ENCODE measurements at regions not wholly inside any gene's neighbourhood (a gene's known extent, or its start where the extent isn't known, plus 50 kb on each side); places are given as distances from the start of the nearest gene placed in this dataset.

DNA sequence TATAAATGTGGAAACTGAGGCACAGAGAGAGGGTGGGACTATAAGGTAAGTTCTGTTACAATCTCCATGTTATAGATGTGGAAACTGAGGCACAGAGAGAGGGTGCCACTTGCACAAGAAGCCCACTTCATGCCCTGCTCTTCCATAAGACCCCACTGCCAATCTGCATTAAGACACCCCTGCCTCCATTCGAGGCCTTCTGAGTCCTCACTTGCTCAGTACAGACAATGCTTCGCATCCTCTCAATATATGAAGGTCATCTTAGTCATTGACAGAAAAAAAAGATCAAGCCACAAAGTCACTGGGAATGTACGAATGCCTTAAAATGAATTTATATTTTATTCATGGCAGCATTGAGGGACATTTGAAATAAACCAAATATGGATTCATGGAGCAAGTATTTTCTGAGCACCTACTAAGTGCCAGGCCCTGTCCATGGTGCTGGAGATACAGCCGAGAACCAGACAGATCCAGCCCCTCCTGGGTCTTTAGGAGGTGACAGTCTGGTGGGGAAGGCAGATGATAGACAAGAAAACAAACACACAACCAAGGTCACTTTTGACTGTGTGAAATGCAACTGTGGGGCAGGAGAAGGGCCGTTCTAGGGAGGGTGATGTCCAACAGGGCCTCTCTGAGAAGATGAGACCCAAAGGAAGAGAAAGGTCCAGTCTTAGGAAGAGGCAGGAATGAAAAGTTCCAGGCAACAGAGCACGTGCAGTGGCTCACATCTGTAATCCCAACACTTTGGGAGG is 92.5 kb upstream of the PTPN1 start:
- DNase-seq (ENCODE audit: low read depth in 1 of 2, low spot score in 1 of 2), result no peak

DNA sequence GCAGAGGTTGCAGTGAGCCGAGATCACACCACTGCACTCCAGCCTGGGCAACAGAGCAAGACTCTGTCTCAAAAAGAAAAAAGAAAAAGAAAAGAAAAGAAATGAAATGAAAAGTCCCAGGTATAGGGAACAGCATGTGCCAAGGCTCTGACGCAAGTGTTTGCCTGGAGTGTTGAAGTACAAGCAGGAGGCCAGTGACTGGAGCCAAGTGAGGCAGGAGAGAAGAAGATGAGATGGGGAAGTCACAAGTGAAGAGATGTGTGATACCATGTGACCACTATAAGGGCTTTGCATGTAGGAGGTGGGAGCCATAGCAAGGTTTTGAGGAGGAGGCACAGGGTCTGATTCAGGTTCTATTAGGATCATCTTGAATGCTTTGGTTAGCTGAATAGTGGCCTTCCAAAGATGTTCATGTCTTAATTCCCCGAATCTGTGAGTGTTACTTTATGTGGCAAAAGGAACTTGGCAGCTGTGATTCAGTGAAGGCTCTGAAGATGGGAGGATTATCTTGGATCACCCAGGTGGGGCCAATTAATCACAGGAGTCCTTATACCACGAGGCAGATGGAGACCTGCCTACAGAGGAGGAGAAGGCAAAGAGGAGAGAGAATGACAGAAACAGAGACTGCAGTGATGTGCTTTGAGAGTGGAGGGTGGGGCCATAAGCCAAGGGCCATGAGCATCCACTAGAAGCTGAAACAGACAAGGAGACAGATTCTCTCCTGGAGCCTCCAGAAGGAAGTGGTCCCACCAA is 91.1 kb upstream of the PTPN1 start:
- DNase-seq (ENCODE audit: low read depth in 1 of 2, low spot score in 1 of 2), result no peak

DNA sequence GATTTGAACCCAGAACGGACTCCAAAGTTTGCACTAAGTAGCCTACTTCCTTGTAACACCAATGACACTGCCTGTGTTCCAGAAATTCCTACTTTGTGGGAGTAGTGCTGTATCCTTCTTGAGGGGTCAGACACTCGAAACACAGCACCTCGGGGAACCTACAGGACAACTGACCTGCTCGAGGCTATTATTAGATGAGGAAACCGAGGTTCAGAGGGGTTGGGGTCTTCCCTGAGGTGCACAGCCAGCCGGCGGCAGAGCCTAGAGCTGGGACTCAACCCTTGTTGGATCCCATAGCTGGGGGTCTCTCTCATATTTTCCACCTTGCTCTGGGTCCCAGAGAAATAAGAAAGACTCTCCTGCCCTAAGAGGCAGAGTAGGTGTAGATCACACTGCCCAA is 89.8 kb upstream of the PTPN1 start:
- DNase-seq (ENCODE audit: low read depth in 1 of 2, low spot score in 1 of 2), result no peak

DNA sequence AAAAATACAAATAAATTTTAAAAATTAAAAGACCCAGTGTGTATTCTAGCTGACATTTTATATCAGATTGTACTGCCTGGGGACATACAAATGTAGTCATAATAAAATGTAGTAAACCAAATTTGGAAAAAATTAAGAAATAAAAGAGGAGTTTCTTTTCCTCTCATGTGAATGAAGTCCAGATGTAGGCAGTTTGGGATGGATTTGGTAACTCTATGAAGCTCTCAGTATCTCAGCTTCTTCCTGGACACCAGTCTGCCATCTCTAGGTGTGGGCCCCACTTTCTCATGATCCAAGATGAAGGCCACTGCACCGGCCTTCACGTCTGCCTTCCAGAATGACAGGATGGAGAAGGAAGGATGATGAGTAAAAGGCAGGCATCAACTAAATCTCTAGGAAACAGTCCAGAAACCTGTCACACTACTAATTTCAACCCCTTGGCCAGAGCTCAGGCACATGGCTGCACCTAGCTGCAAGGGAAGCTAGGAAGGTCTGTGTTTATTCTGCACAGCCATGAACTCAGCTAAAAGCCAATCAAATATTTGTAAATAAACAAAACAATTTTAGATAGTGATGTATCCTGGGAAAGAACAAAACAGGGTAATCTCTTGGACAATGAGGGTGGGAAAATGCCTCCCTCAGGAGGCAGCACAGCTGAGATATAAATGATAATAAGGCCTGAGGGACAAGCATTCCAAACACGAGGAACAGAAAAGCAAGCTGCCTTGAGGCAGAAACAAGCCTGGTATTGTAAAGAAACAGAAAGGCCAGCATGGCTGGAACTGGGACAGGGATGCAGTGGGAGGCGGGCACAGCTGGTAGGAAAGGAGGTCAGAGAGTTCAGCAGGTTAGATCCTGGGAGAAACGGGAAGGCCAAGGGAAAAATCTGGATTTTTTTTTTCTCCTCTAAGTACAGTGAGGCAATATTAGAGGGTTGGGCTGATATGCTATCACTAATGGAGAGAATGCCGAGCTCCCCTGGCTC is 88.5 kb upstream of the PTPN1 start:
- DNase-seq (ENCODE audit: low read depth in 1 of 2, low spot score in 1 of 2), result no peak

DNA sequence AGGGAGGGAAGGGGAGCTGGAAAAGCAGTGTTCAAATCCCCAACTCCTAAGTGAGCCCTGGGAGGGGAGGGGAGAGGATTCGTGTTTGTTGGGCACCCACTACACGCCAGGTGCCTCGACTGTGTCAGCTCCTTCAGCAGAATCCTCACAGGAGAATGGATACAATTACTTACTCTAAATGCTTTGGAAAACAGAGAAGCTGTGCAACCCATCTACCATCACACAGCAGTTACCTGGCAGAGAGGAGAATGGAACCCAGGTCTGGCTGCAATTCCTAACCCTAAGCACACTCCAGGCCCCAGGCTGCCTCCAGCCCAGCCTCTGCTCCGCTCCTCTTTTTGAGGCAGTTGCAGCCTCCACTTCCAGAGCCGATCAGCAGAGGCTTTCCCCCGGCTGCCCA is 86.4 kb upstream of the PTPN1 start:
- no peak for DNase-seq (ENCODE audit: low read depth in 1 of 2, low spot score in 1 of 2)

DNA sequence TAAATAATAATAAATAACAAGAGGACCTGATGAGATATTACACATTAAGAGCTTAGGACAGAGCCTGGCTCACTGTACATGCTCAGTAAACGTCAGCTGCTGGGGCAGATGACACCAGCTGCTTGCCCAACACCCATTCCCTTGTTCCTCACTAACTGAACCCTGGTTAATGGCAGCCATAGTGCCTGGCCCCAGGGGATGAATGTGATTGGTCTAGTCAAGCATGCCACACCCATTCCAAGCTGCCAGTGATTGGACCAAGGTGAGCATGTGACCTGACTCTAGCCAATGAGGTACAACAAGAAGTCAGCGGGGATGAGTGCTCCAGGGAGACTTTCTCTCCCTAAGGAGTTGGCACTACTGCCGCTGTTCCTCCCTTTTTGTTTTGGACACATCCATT is 85.1 kb upstream of the PTPN1 start:
- DNase-seq (ENCODE audit: low read depth in 1 of 2, low spot score in 1 of 2), result no peak

DNA sequence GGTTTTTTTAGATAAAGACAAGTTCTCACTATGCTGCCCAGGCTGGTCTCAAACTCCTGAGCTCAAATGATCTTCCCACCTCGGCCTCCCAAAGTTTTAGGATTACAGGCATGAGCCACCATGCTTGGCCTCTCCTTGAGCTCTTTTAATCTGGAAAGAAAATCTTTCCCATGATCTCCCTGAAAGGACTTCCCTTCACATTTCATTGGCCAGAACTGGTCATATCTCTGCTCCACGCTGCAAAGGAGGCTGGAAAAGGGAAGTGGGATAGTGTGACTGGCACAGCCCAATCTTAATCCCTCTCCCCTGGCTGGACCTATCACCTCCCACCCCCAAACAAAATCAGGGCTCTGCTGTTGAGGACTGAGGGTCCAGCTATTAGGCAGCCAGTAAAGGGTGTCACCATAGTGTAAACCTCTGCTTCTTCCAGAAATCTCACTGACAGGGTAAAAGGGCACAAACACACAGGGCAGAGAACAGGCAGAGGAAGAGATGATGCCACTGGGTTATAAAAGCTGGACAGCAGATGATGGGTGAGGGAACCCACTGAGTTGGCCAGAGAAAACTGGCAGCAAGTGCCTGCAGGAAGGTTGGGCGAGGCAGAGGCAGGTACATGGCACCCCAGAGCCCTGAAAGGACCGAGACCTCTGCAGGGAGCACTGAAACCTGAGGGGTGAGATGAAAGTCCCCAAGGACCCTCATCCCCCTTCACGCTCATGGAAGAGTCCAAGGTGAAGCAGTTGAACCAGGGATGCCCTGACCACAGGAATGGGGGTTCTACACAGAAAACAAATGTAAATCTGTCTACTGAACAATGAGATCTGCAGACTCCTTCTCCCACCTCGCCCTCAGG is 83.1 kb upstream of the PTPN1 start:
- no peak for DNase-seq (ENCODE audit: low read depth in 1 of 2, low spot score in 1 of 2)

DNA sequence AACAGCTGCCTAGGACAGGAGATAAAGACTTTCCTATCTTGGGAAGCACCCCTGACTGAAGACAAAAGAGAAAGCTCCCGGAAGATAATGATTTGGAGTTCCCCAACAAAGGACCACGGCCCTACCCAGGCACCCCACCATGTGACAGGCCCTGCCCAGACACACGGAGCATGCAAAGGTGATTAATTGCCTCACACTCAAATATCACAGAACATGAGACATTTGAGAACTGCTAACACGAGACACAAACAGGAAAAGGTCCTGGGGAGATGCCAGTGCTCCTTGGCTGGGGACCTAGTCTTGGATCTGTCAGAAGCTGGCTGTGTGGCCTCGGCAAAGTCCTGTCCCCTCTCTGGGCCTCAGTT is 82.5 kb upstream of the PTPN1 start:
- no peak for DNase-seq (ENCODE audit: low read depth in 1 of 2, low spot score in 1 of 2)

DNA sequence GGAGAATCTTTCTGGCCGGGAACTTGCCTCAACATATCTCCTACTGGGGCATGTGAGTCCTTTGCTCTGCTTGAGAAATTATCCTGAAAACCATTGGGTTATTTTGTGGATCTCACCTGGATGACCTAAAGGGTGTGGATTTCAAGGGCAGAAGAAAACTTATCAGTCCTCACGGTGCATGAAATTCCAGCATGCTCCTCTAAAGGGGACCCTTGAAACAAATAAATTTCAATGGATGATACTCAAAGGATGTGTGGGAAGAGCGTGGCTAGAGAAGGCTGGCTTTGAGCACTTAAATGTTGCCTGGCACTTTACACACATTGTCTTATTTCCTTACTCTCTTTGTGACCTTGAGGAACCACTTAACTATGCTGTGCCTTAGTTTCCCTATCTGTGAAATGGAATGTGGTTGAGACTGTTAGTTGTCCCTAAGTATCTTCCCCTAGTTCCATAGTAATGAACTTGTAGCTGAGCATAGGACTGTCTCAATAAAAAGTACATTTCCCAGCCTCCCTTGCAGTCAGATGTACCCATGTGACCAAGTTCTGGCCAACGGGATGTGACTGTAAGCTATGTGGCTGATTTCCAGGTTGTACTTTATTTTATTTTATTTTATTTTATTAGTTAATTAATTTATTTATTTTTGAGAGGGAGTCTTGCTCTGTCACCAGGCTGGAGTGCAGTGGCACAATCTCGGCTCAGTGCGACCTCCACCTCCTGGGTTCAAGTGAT is 81.9 kb upstream of the PTPN1 start:
- DNase-seq (ENCODE audit: low read depth in 1 of 2, low spot score in 1 of 2), result no peak

DNA sequence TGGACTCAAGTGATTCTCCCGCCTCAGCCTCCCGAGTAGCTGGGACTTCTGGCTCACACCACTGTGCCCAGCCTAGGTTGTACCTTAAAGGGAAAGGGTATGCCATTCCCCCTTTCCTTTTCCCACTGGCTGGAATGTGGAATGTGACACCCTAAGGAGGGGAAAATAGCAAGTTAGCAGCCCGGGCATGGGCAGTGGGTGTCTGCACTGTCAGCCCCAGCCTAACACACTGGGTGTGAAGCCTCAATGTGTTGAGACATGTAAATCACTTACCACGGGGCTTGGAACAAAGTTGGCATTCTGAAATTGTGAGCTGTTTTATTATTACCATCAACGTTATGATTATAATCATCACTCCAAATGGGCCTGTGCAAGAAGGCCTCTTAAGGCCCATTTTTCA is 80.8 kb upstream of the PTPN1 start:
- DNase-seq (ENCODE audit: low read depth in 1 of 2, low spot score in 1 of 2), result no peak

DNA sequence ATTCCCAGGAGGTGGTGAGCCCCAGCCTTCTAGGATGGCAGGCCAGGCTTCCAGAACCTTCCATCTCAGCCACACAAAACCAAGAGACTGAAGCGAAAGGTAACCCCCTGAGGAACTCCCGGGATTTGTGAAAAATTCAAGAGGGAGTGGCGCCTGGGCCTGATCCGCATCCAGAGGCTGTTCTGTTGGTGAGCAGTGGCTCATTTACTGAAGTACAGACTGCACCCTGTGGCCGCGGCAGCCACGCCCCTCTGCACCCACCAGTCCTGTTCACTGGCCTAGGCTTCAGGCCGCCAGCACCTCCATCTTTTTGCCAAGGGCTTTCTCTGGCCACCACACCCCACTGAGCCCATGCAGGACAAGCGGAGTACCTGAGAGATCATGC is 79.1 kb upstream of the PTPN1 start:
- DNase-seq (ENCODE audit: low read depth in 1 of 2, low spot score in 1 of 2), result no peak

DNA sequence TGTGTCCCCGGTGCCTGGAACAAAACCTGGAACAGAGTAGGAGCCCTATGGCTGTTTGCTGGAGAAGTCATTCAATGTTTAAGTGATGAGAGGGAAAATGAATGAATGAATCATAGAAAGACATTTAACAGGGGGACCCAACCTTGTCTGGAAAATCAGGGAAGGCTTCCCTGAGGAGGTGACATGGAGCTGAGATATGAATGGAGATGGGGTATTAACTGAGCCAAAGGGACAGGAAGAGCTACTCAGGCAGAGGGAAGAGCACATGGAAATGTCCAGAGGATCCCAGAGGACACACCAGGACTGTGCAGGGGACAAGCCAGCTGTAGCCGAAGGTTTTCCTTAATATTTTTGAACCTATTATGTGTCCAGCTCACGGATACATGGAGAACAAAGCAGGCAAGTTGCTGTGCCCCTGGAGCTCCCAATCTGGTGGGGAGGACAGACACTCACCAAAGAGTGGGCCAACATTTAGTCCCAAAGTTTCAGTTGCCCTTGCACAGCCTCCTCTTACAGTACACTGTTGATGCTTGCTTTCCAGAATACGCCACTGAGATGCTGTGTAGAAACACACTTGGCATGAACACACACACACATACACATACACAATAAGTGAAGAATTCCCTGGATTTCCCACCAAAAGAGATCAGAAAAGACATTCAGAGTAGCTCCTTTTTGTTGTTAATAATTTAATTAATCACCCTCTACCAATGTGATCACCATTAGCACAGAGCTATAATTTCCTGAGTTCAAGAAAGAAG is 77.0 kb upstream of the PTPN1 start:
- no peak for DNase-seq (ENCODE audit: low read depth in 1 of 2, low spot score in 1 of 2)

DNA sequence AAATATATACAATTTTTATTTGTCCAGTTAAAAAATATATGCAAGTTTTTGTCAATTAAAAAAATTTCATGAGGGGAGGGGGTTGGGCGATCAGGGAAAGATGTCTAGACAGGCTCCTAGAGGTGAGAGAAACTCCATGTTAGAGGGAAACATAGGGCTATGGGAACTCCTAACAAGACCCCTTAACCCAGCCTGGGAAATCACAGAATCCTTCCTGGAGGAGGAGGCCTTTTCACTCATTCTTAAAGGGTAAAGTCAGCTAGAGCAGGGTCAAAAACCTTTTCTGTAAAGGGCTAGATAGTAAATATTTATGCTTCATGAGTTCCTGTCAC is 75.9 kb upstream of the PTPN1 start:
- DNase-seq (ENCODE audit: low read depth in 1 of 2, low spot score in 1 of 2), result no peak

DNA sequence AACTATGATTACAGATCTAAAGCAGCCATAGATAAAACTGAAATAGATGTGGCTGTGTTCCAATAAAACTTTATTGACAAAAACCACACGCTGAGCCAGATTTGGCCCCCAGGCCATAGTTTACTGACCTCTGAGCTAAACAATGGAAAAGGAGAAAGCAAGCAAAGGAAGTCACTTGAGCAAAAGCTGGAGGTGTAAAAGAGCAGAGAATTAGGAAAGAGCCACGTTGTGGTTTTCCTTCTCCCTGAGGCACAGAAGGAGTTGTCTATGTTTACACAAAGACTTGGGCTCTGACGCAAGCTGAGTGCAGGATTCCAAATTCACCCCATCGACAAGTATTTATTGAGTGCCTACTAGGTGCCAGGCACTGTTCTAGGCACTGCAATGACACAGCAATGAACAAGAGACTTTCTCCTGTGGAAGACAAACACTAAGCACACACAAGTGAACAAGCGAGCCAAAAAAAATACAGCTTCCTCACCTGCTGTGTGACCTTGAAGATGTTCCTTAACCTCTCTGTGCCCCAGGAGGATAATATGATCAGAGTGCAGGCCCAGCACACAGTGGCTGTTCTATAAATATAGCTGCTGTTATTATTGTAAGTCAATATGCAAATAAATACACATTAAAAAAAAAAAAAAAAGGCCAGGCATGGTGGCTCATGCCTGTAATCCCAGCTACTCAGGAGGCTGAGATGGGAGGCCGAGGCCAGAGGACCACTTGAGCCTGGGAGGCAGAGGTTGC is 75.4 kb upstream of the PTPN1 start:
- no peak for DNase-seq (ENCODE audit: low read depth in 1 of 2, low spot score in 1 of 2)

DNA sequence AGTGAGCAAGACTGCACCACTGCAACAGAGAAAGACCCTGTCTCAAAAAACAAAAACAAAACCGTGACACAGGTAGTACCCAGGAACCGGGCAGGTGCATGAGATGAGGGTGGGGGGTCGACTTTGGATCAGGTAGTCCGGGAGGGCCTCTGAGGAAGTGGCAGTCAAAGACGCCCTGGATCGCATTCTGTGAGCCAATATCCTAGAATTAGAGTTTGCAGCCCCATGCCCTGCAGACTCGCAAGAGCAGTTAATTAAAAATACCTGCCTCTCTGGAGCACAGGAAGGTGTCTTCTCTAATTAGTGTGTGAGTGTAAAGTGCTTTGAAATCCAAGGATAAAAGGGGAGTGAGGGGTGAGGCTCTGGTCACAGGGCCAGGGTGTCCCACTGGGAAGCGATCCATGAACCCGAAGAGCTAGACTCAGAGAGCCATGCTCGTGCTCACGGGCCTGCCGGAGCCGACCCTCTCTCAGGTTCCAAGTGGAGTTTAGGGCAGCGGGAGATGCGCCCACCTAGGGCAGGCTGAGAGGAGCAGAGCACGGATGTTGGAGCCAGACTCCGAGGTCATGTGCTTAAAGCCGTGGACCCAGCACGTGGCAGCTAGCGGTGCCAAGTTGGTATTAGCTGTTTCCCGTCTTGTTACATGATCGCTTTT is 74.7 kb upstream of the PTPN1 start:
- no peak for DNase-seq (ENCODE audit: low read depth in 1 of 2, low spot score in 1 of 2)

DNA sequence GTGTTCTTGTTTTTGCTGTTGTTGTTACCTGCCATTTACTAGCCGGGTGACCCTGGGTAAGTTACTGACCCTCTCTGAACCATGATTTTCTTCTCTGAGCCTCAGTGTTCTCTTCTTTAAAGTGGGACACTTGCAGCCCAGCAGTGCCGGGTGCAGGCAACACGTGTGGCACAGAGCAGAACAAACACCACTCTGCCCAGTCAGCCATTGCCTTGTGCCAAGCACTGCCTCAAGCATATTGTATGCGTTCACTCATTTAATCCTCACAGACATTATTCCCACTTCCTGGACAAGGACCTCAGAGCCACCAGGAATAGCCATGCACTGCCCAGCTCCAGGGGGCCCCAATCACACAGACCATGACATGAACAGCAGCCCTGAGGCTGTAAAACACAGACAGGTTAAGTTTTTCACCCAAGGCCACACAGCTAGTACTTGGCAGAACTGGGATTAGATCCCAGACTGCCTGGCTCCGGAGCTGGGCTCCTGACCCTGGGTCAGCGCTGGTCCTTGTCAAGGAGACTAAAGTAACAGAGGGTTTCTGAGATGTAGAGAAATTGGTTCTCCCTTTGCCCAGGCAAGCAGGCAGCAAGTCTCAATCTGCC is 74.0 kb upstream of the PTPN1 start:
- no peak for DNase-seq (ENCODE audit: low read depth in 1 of 2, low spot score in 1 of 2)

DNA sequence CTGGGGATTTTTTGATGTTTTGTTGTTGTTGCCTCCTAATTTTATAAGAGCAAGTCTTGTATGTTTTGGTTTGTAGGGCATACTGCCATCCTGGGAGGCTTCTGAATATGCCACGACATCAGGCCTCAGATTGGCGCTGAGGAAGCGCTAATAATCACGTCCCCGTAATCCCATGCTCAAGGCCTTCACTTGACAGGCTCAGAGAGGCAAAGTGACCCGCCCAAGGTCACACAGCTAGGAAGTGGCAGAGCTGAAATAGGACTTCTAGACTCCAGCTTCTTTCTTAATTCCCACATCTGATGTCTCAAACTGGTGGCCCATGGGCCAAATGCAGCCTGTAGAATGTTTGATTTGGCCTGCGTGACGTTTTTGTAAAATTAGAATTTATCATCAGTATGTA is 73.5 kb upstream of the PTPN1 start:
- no peak for DNase-seq (ENCODE audit: low read depth in 1 of 2, low spot score in 1 of 2)

DNA sequence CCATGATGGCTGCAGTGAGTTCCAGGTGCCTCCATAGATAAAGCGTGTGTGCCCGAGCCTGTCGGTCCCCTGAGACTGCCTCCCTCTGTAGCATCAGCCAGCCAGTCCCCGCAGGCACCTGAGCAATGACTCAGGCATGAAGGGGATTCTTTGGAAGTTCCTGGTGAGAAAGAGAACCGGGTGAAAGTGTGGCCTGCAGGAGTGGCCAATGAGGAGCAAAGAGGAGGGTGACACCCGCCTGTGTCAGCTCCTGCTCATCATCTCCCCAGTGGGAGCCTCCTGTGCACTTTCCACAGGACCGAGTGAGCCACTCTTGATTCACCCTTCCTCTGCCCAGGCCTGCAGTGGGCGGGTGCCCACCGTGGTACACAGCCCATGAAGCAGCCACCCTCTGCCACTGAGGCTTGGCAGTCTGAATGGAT is 71.2 kb upstream of the PTPN1 start:
- DNase-seq (ENCODE audit: low read depth in 1 of 2, low spot score in 1 of 2), result no peak
